Glomerular endothelial cell (primary cell): ENCODE measurements at regions not wholly inside any gene's neighbourhood (a gene's known extent, or its start where the extent isn't known, plus 50 kb on each side); places are given as distances from the start of the nearest gene placed in this dataset.
"Not testable (repeated sequence)": the region's sequence is repeated elsewhere in the genome, so short reads cannot be mapped to it uniquely, and the experiment has no call there.

ENCODE experiments used
- DNase-seq: peaks from one replicate; pipeline ENCODE4 v3.0.0-alpha.2; 2011; ENCODE audit warnings: low read depth, low spot score; ENCODE audit errors: extremely low read depth

- DNase-seq = no peak
These were observed 498.9 kb downstream of the SLC6A15 start for GRCh38 chr12:84413656-84414055.

GRCh38 chr12:84412226-84412625 is 500.4 kb downstream of the SLC6A15 start:
- no peak for DNase-seq

- DNase-seq = no peak
These were observed 501.6 kb downstream of the SLC6A15 start for GRCh38 chr12:84411031-84411430.

- DNase-seq = no peak
These were observed 503.7 kb downstream of the SLC6A15 start for GRCh38 chr12:84408936-84409335.

GRCh38 chr12:84406720-84407119 is 505.9 kb downstream of the SLC6A15 start:
- not testable (repeated sequence) for DNase-seq

- DNase-seq = no peak
These were observed 514.8 kb downstream of the SLC6A15 start for GRCh38 chr12:84397846-84398245.

- DNase-seq = no peak
These were observed 515.3 kb downstream of the SLC6A15 start for GRCh38 chr12:84397263-84397662.

- DNase-seq = not testable (repeated sequence)
These were observed 521.4 kb downstream of the SLC6A15 start for GRCh38 chr12:84391176-84391575.

GRCh38 chr12:84384384-84384783 is 528.2 kb downstream of the SLC6A15 start:
- DNase-seq = no peak

GRCh38 chr12:84382486-84382885 is 530.1 kb downstream of the SLC6A15 start:
- DNase-seq = not testable (repeated sequence)

- no peak for DNase-seq
These were observed 536.3 kb downstream of the SLC6A15 start for GRCh38 chr12:84376320-84376719.

GRCh38 chr12:84375449-84376170 is 537.0 kb downstream of the SLC6A15 start:
- DNase-seq = no peak

GRCh38 chr12:84362552-84362897 is 550.1 kb downstream of the SLC6A15 start:
- no peak for DNase-seq

- no peak for DNase-seq
These were observed 550.7 kb downstream of the SLC6A15 start for GRCh38 chr12:84361651-84362551.

- DNase-seq = no peak
These were observed 555.3 kb downstream of the SLC6A15 start for GRCh38 chr12:84357314-84357713.

GRCh38 chr12:84356224-84356623 is 556.4 kb downstream of the SLC6A15 start:
- DNase-seq = no peak

GRCh38 chr12:84355561-84355960 is 557.0 kb downstream of the SLC6A15 start:
- no peak for DNase-seq

GRCh38 chr12:84348582-84348981 is 564.0 kb downstream of the SLC6A15 start:
- DNase-seq = no peak

- DNase-seq = no peak
These were observed 571.0 kb downstream of the SLC6A15 start for GRCh38 chr12:84341467-84342193.

GRCh38 chr12:84336231-84336630 is 576.4 kb downstream of the SLC6A15 start:
- DNase-seq = no peak

- DNase-seq = no peak
These were observed 582.7 kb downstream of the SLC6A15 start for GRCh38 chr12:84329938-84330337.
